C4-2B (cell line): ENCODE measurements at regions not wholly inside any gene's neighbourhood (a gene's known extent, or its start where the extent isn't known, plus 50 kb on each side); places are given as distances from the start of the nearest gene placed in this dataset.

Source experiments
- ZFX ChIP-seq: fragments of 450-650 bp; IDR thresholded peaks from 2 replicates; pipeline ENCODE4 v1.6.1; 2017
- TF ChIP-seq, protein P1 (sequence below): fragments of 450-650 bp; conservative IDR thresholded peaks from 2 replicates; pipeline ENCODE4 v1.5.1; 2017; ENCODE audit warnings: mild to moderate bottlenecking

DNA sequence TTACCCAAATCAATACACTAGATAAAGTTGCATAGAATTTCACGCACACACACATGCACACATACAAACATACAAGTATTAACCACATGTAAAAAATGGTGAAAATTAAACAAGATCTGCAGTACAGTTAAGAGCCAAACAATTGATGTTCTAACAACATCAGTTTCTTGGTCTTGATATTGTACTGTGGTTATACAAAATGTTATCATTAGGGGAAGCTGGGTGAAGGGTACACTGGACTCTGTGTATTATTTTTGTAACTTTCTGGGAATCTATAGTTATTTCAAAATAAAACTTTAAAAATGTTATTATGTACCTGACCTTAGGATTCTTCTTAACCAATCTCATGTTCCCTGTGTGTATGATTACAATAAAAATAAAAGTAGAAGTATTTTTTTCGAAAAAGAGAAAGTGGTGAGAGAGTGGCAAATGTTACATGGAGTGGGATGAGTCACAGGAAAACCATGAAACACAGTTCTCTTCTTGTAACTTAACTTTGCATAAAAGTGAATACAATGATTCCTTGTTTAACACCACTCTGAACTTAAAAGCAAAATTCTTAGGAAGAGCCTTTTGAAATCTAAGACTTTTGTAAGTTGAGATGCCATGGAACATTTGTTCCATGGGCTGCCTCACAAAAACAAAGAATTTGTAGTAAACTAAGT, 101.6 kb upstream of the RUNX1 start:
- TF ChIP-seq, protein P1, sequence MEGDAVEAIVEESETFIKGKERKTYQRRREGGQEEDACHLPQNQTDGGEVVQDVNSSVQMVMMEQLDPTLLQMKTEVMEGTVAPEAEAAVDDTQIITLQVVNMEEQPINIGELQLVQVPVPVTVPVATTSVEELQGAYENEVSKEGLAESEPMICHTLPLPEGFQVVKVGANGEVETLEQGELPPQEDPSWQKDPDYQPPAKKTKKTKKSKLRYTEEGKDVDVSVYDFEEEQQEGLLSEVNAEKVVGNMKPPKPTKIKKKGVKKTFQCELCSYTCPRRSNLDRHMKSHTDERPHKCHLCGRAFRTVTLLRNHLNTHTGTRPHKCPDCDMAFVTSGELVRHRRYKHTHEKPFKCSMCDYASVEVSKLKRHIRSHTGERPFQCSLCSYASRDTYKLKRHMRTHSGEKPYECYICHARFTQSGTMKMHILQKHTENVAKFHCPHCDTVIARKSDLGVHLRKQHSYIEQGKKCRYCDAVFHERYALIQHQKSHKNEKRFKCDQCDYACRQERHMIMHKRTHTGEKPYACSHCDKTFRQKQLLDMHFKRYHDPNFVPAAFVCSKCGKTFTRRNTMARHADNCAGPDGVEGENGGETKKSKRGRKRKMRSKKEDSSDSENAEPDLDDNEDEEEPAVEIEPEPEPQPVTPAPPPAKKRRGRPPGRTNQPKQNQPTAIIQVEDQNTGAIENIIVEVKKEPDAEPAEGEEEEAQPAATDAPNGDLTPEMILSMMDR = no peak
- TF ChIP-seq ZFX = no peak
